GM19023 (cell line): ENCODE measurements at regions not wholly inside any gene's neighbourhood (a gene's known extent, or its start where the extent isn't known, plus 50 kb on each side); places are given as distances from the start of the nearest gene placed in this dataset.

Experiments used
- ATAC-seq: cut with Tn5 transposase; IDR thresholded peaks from one replicate; pipeline ENCODE4 v1.9.1; 2021; ENCODE audit warnings: mild to moderate bottlenecking, moderate library complexity; ENCODE audit not compliant: unreplicated experiment

DNA sequence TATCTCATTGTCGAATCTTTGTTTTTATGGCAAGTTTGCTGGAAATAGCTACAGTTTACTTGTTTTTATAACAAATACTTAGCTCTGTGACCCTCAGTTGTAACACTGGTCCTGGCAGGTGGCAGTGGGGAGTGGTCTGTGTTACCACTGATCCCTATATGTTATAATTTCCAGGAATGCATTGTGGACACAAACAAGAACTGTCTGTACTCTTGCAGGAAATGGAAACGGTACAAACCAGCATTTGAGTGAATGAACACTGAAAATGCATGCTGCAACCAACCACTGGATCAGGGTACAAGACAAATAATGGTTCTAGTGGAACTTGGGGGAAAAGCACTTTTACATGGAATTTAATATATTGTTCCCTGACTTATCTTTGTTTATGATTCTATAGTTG, 66.5 kb upstream of the PJA2 start:
- no peak for ATAC-seq

DNA sequence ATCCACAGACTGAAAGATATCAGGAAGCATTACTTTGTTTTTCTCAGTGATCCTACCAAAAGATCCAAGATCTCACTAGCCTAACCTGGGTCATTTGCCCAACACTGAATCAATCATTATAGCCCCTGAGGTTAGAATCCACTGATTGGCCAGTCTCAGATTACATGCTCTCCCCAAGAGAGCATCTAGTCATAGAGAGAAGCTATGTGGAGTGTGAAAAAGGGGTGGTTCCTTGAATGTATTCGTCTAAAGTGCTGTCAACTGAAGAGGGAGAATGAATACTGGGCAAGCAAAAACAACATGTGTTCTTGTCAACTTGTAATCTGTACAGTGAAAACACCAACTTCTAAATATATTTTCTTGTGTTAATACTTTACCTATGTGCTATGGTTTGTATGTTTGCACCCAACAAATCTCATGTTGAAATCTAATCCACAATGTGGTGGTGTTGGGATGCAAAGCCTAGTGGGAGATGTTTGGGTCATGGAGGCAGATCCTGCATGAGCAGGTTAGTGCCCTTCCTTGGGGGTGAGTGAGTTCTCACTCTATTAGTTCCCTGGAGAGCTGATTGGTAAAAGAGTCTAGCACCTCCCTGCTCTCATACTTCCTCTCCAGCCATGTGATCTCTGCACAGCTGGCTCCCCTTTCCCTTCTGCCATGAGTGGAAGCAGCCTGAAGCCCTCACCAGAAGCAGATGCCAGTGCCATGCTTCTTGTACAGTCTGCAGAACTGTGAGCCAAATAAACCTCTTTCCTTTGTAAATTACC, 60.3 kb upstream of the PJA2 start:
- ATAC-seq: no peak

DNA sequence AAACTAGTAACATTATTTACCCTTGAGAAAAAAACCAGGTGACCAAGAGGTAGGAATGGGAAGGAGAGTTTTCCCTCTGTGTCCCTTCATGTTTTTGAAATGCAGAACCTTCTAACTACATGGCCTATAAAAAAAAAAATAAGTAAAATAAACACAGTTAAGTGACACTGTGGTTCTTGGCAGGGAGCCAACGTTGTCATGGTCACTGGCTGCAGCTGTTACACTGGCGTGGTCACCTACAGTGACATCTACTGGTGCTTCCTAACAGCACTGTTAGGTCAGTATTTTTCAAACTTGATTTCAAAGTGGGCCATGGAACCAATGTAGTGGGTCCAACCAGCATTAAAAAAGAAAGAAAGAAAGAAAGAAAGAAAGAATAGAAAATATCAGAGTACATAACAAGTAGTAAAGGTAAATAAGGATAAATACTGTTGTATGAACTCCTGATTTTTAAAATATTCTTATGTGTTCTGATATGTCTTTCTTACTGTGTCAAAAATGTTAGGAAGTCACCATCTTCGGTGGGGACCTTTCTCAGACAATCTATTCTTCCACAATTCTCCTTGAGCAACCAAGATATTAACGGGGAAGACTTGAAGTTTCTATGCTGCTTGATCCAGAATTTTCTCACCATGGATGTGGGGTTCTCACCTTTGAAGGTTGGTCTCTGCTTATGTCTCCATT, 59.1 kb upstream of the PJA2 start:
- ATAC-seq: peak; percentile 97

DNA sequence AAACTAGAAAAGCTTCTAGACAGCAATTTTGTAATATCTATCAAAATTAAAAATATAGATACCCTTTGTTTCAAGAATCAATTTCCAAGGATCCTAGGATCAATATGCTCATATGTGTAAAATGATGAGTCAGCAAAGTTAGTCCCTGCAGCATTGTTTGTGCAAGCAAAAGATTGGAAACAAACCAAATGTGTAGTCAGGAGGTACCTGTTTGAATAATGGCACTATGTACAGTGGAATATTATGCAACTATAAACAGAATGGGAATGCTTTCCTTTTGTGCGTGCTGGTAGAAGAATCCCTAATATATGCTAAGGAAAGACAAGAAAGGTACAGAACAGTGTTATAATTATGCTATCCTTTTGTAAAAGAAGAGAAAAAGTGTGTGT, 58.5 kb upstream of the PJA2 start:
- no peak for ATAC-seq

DNA sequence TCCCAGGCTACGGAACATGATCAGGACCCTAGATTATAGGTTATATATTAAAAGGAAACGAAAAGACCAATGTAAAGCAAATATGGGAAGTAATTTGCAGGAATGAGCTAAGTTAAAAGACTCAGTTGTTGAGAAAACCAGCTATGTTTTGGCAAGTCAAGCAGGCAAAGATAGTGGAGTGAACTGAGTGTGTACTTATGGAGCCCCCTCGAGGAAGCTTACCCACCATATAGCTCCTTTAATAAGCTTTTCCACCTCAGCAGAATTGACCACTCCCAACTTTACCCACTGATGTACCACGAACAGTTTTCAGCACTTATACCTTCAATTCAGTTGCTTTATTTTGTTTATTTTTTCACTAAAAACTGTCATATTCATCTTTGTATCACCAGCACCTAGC, 57.3 kb upstream of the PJA2 start:
- no peak for ATAC-seq
